H54 (cell line): ENCODE measurements at regions not wholly inside any gene's neighbourhood (a gene's known extent, or its start where the extent isn't known, plus 50 kb on each side); places are given as distances from the start of the nearest gene placed in this dataset.
"Not testable (repeated sequence)": the region's sequence is repeated elsewhere in the genome, so short reads cannot be mapped to it uniquely, and the experiment has no call there.

Experiments used
- DNase-seq: peaks from one replicate; pipeline ENCODE4 v3.0.0; 2011; ENCODE audit warnings: low spot score, mixed read lengths; ENCODE audit not compliant: insufficient read length
- FAIRE-seq: peaks from 3 replicates; lab custom pipeline; 2011; peaks lifted over from hg19 to GRCh38; lab: Jason Lieb, UNC
- POLR2A ChIP-seq: IDR thresholded peaks from 2 replicates; pipeline ENCODE4 v1.6.1; 2011; ENCODE audit warnings: low read depth, mild to moderate bottlenecking, low read length

- FAIRE-seq (no peak), DNase-seq (no peak)
- TF ChIP-seq POLR2A, result no peak
These were observed 360.1 kb downstream of the DLEU7 start for GRCh38 chr13:50483416-50483815.

- no peak for DNase-seq
- TF ChIP-seq POLR2A, result no peak
- no peak for FAIRE-seq
These were observed 358.9 kb downstream of the DLEU7 start for GRCh38 chr13:50484472-50485113.

GRCh38 chr13:50485979-50486935, 357.2 kb downstream of the DLEU7 start:
- FAIRE-seq (no peak), DNase-seq (no peak)
- no peak for TF ChIP-seq POLR2A

GRCh38 chr13:50493683-50494082, 349.8 kb downstream of the DLEU7 start:
- no peak for TF ChIP-seq POLR2A
- FAIRE-seq (no peak), DNase-seq (no peak)

GRCh38 chr13:50494138-50494537, 349.4 kb downstream of the DLEU7 start:
- no peak for DNase-seq
- TF ChIP-seq POLR2A, result no peak
- no peak for FAIRE-seq

GRCh38 chr13:50503212-50503611, 340.3 kb downstream of the DLEU7 start:
- not testable (repeated sequence) for DNase-seq, FAIRE-seq

GRCh38 chr13:50509167-50509566, 334.3 kb downstream of the DLEU7 start:
- FAIRE-seq, result no peak
- DNase-seq, result no peak
- TF ChIP-seq POLR2A, result no peak

- peak; percentile 16 for DNase-seq
- no peak for FAIRE-seq
- no peak for TF ChIP-seq POLR2A
These were observed 333.6 kb downstream of the DLEU7 start for GRCh38 chr13:50509771-50510441.

- not testable (repeated sequence) for DNase-seq, FAIRE-seq
These were observed 332.5 kb downstream of the DLEU7 start for GRCh38 chr13:50510885-50511545.

- FAIRE-seq (no peak), DNase-seq (no peak)
- no peak for TF ChIP-seq POLR2A
These were observed 331.6 kb downstream of the DLEU7 start for GRCh38 chr13:50511877-50512341.

GRCh38 chr13:50512474-50513299, 330.8 kb downstream of the DLEU7 start:
- no peak for TF ChIP-seq POLR2A
- FAIRE-seq, result no peak
- DNase-seq, result no peak

GRCh38 chr13:50513300-50513877, 330.1 kb downstream of the DLEU7 start:
- TF ChIP-seq POLR2A, result no peak
- no peak for DNase-seq
- no peak for FAIRE-seq

GRCh38 chr13:50514249-50514648, 329.2 kb downstream of the DLEU7 start:
- DNase-seq, result no peak
- no peak for TF ChIP-seq POLR2A
- FAIRE-seq, result no peak
